HG03045 (cell line): ENCODE measurements at regions not wholly inside any gene's neighbourhood (a gene's known extent, or its start where the extent isn't known, plus 50 kb on each side); places are given as distances from the start of the nearest gene placed in this dataset.
A peak's percentile ranks its signal among the peaks of the same experiment; 100 is the strongest.
"Not testable (repeated sequence)": the region's sequence is repeated elsewhere in the genome, so short reads cannot be mapped to it uniquely, and the experiment has no call there.

Experiments
- ATAC-seq: cut with Tn5 transposase; IDR thresholded peaks from one replicate; pipeline ENCODE4 v1.9.1; 2021; ENCODE audit warnings: mild to moderate bottlenecking, moderate library complexity; ENCODE audit not compliant: unreplicated experiment

- ATAC-seq: no peak
Observed at GRCh38 chr12:92987362-92987761, 58.3 kb upstream of the EEA1 start.

DNA sequence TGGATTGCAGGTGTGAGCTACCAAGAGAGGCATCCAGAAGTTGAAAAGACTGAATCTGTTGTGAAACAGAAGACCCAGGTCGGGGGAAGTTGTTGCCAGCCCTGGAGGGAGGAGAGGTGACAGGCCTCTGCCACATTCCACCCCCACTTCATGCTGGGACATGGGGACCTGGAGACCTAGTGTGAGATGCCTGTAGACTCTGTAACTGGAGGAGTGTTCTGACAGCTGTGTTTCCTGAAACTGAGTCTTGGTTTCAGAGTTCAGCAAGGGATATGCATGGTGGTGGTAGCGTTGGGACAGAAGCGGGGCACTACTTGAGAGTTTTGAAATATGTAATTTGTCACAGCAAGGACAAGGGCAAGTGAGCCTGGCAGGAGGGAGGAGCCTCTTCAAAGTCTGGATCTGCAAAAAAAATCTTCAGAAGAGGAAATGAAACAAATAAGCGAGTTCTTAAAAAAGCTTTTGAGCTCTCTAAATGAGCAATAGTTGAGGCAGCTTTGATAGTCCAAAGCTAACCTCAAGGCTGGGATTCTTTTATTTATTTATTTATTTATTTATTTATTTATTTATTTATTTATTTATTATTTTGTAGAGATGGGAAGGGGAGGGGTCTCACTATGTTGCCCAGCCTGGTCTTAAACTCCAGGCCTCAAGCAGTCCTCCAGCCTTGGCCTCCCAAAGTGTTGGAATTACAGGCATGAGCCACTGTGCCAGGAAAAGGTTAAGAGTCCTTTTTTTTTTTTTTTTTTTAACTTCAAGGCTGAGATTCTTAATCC, 58.9 kb upstream of the EEA1 start:
- ATAC-seq: peak; percentile 81

GRCh38 chr12:92988622-92989130, 59.6 kb upstream of the EEA1 start:
- ATAC-seq: no peak

DNA sequence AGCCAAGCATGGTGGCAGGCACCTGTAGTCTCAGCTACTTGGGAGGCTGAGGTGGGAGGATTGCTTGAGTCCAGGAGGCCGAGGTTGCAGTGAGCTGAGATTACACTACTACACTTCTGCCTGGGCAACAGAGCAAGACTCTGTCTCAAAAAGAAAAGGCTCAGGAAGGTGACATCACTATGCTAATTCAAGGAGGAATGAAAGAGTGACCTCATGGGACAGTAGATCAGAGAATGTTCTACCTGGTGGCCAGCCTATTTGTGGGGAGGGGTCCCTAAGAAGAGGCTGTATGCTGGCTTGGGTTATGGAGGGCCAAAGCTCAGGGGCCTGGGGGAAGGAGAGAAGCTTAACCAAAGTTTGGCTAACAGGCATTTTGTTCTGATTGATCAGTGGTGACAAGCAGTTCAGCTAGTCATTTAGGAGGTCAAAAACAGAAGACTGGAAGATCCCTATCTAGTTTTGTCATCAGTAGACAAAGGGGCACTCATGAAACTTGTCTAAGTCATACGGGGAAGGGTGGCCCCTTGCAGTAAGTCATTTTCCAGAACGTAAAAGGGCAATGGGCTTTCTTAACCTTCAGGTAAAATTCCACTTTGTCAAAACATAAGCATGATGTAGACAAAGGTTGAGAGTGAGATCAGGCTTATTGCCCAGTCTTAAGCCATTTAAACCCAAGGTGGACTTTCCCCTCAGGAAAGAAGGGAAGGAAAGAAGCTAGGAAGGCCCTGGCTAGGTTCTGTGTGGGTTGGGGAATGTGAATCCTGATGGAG, 60.8 kb upstream of the EEA1 start:
- ATAC-seq: peak; percentile 38

DNA sequence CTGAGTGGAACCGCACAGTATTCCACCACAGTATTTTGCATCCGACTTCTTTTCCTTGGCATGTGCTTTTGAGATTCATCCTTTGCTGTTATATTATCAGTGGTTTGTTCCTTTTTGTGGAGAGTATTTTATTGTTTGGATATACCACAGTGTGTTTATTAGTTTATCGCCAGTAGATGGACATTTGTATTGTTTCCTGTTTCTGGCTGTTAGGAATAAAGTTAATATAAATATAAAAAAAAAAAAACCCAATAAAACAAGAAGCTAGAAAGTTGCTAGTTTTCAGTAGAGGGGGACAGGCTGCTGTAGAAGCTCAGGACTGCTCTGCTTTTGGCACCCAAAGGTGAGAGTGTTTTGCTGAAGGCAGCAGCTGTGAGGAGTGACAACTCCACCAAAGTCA, 62.0 kb upstream of the EEA1 start:
- ATAC-seq: no peak

DNA sequence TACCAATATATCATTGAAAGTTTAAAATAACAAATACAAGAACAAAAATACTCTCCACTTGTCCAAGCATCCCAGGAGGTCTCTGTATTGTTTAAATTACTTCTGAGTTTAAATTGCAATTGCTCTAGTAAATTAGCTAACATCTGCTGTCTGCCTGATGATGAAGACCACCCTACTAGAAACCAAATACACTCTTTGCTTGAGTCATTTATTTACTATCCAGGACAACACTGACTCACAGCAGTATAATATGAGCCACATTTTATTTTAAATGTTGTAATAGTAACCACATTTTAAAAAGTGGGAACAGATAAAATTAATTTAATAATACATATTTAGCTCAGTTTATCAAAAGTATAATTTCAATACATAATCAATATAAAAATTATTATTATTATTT, 62.9 kb upstream of the EEA1 start:
- ATAC-seq: no peak

GRCh38 chr12:92993259-92993658, 64.2 kb upstream of the EEA1 start:
- ATAC-seq: no peak

GRCh38 chr12:92995258-92995903, 66.3 kb upstream of the EEA1 start:
- ATAC-seq: peak; percentile 70

DNA sequence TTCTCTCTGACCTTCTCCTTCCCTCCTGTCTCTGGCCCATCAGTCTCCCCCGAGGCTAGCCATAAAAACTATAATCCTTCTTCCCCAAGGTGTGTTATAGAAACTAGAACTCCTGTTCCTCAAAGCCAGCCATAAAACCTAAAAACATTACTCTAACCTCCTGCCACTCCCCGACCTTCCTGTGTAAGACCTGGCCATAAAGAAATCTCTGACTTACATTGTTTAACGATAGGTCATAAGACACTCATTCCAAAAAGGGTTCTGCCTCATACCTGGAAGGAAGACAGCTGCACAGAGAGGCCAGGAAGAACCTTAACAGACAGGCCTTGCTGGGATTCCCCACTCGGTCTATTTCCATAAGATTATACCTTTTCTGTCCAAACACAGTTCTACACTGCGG, 70.9 kb upstream of the EEA1 start:
- ATAC-seq: no peak

DNA sequence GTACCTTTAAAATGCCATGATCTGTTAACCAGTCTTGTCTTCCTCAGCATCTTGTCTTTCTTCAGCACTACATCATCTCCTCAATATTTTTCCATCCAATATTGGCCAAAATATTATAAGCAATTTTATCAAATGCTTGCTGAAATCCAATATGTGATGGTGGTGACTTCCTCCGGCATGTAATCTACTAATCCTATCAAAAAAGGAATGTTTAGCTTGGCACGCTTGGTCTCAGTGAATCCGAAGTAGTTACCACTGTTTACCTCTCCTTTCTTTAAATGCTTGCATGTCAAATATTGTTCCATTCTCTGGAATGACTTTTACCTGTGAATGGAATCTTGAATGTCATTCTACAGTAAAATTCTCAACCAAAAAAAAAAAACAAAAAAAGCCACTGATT, 72.3 kb upstream of the EEA1 start:
- ATAC-seq: no peak

DNA sequence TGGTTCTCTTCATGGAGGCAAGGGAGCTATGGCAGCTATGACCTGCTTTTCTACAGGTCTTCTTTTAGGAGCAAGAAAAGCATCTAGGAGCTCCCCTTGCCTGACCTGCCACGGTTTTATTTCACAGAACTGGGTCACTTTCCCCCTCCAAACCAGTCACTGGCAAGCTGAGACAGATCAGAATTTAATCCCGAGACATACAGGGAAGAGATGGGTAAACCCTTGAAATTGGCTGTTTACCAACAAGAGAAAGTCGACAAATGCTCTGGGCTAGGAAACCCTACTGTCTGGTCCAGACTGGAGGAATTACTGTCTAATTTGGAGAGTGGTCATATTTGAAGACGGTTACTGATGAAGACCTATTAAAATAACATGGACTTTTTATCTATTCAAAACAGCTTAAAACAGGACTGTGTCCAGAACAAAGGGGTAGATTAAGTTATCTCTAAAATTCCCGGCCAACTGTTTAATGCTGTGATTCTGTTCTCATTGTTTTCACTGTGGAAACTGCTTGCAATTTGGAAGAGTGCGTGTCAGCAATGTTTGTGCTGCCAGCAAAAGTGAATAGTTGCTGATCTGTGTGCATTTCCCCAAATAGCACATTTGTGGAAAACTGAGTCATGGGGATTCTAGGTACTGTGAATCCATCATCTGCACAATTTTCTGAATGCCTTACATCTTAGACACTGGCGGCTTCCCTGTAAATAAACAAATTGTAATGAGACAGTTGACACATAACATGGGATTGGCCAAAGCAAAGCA, 73.4 kb upstream of the EEA1 start:
- no peak for ATAC-seq

- ATAC-seq: no peak
Observed at GRCh38 chr12:93003531-93004239, 74.6 kb upstream of the EEA1 start.

GRCh38 chr12:93005928-93006392, 76.9 kb upstream of the EEA1 start:
- ATAC-seq: no peak

DNA sequence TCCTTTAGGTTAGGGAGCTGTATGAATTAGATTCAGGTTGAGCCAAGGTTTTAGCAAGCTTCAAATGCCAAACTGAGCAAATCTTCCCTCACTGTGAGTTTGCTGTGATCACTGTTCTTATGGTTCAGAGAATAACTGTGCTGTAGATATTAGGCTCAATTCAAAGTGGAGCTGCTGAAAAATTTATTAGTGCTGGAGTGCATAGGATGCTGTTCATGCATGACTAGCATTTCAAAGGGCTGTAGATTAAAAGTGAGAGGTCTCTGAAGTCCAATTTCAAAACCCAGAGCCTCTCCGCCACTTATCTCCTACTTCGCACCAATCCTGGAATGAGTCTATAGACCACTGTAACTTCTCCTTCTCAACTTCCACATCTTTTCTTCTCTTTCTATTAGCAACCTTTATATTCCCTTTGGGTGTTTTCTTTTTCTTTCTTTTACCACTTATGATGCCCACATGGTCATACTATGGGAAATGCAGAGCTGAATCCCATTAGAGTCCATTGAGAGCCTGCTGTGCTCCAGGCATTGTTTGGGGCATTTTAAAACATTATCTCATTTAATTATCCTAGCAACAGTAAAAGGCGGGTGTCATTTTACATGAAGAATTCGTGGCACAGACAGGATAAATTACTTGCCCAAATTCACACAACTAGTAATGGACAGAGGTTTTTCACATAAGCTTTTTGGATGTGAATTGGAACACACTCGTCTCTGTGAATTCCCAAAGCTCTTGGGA, 77.5 kb upstream of the EEA1 start:
- no peak for ATAC-seq

DNA sequence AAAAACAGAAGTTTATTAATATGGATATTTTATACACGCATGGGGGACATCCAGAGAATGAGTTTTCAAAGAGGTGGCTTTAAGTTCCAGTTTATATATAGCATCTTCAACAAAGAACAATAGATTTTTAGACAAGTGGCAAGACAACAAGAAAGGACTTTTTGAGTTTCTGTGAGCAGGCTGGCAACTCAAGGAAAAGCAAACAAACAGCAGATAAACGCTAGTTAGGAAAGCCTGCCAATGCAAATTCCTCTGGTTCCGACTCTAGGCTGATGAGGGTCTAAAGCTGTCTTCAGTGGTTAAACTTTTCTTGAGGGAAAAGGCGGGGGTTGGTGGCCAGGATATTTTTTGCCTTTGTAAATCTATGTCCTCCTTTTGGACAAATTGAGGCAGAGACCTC, 78.4 kb upstream of the EEA1 start:
- ATAC-seq: no peak

GRCh38 chr12:93008044-93008778, 79.1 kb upstream of the EEA1 start:
- no peak for ATAC-seq

DNA sequence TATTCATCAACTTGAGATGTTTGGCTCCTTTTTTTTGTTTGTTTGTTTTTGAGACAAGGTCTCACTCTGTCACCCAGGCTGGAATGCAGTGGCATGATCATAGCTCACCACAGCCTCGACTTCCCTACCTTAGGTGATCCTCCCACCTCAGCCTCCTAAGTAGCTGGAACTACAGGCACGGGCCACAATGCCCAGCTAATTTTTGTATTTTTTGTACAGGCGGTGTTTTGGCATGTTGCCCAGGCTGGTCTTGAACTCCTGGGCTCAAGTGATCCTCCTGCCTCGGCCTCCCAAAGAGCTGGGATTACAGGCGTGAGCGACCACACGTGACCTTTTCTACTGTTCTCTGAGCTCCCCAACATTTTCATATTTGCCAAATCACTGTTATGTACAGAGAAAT, 79.8 kb upstream of the EEA1 start:
- not testable (repeated sequence) for ATAC-seq

DNA sequence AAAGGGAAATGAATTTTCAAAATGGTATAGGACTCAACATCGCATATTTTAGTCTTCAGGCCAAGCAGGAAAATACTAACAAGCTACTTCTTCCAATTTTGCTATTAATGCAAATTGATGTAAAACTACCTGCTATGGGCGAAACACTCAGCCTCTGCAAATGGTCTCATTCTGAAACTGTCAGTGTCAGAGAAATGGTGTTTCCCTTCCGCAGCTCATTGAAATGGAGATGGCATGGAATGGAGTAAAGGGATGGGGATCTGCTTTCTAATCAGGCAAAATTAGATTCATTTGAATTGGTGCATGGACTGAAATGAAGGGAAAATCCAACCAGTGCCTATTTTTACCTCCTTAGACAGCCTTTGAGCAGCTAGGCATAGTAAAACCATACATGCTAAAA, 80.4 kb upstream of the EEA1 start:
- ATAC-seq: no peak

- no peak for ATAC-seq
Observed at GRCh38 chr12:93010461-93010860, 81.4 kb upstream of the EEA1 start.
